ENCODE measurements at regions not wholly inside any gene's neighbourhood (a gene's known extent, or its start where the extent isn't known, plus 50 kb on each side); places are given as distances from the start of the nearest gene placed in this dataset.

GRCh38 chr1:37085393-37085792 lies 51.1 kb upstream of the GRIK3 start:
- no peak for DNase-seq (ENCODE audit: low read depth)

- DNase-seq (ENCODE audit: low read depth) = no peak
Observed at GRCh38 chr1:37089750-37090149, 55.4 kb upstream of the GRIK3 start.

GRCh38 chr1:37090671-37091070 lies 56.4 kb upstream of the GRIK3 start:
- no peak for DNase-seq (ENCODE audit: low read depth)

- no peak for DNase-seq (ENCODE audit: low read depth)
Observed at GRCh38 chr1:37092937-37093336, 58.6 kb upstream of the GRIK3 start.

- DNase-seq (ENCODE audit: low read depth) = no peak
Observed at GRCh38 chr1:37094302-37094701, 60.0 kb upstream of the GRIK3 start.

GRCh38 chr1:37096523-37096922 lies 62.2 kb upstream of the GRIK3 start:
- no peak for DNase-seq (ENCODE audit: low read depth)

GRCh38 chr1:37097731-37098130 lies 63.4 kb upstream of the GRIK3 start:
- DNase-seq (ENCODE audit: low read depth) = no peak

GRCh38 chr1:37098237-37098636 lies 63.9 kb upstream of the GRIK3 start:
- no peak for DNase-seq (ENCODE audit: low read depth)

- DNase-seq (ENCODE audit: low read depth) = no peak
Observed at GRCh38 chr1:37100310-37100709, 66.0 kb upstream of the GRIK3 start.

- DNase-seq (ENCODE audit: low read depth) = no peak
Observed at GRCh38 chr1:37102656-37103382, 68.5 kb upstream of the GRIK3 start.

GRCh38 chr1:37105911-37106310 lies 71.6 kb upstream of the GRIK3 start:
- no peak for DNase-seq (ENCODE audit: low read depth)

- no peak for DNase-seq (ENCODE audit: low read depth)
Observed at GRCh38 chr1:37107153-37107907, 73.0 kb upstream of the GRIK3 start.

GRCh38 chr1:37108596-37109188 lies 74.4 kb upstream of the GRIK3 start:
- DNase-seq (ENCODE audit: low read depth) = no peak

- DNase-seq (ENCODE audit: low read depth) = no peak
Observed at GRCh38 chr1:37112430-37112829, 78.1 kb upstream of the GRIK3 start.

GRCh38 chr1:37113285-37113997 lies 79.1 kb upstream of the GRIK3 start:
- no peak for DNase-seq (ENCODE audit: low read depth)

- no peak for DNase-seq (ENCODE audit: low read depth)
Observed at GRCh38 chr1:37118790-37119189, 84.5 kb upstream of the GRIK3 start.

- no peak for DNase-seq (ENCODE audit: low read depth)
Observed at GRCh38 chr1:37120279-37120678, 86.0 kb upstream of the GRIK3 start.

- DNase-seq (ENCODE audit: low read depth) = no peak
Observed at GRCh38 chr1:37123276-37124115, 89.2 kb upstream of the GRIK3 start.

GRCh38 chr1:37124501-37124900 lies 90.2 kb upstream of the GRIK3 start:
- DNase-seq (ENCODE audit: low read depth) = no peak

- DNase-seq (ENCODE audit: low read depth) = no peak
Observed at GRCh38 chr1:37125295-37125694, 91.0 kb upstream of the GRIK3 start.

GRCh38 chr1:37127254-37127748 lies 93.0 kb upstream of the GRIK3 start:
- DNase-seq (ENCODE audit: low read depth) = no peak

- DNase-seq (ENCODE audit: low read depth) = no peak
Observed at GRCh38 chr1:37128091-37128490, 93.8 kb upstream of the GRIK3 start.

Measured in stimulated activated CD8-positive, alpha-beta memory T cell treated with anti-CD3 and anti-CD28 coated beads, Interleukin-4, amount 100 ng/mL, for 24 hours (primary cell).